ENCODE measurements at regions not wholly inside any gene's neighbourhood (a gene's known extent, or its start where the extent isn't known, plus 50 kb on each side); places are given as distances from the start of the nearest gene placed in this dataset.

DNA sequence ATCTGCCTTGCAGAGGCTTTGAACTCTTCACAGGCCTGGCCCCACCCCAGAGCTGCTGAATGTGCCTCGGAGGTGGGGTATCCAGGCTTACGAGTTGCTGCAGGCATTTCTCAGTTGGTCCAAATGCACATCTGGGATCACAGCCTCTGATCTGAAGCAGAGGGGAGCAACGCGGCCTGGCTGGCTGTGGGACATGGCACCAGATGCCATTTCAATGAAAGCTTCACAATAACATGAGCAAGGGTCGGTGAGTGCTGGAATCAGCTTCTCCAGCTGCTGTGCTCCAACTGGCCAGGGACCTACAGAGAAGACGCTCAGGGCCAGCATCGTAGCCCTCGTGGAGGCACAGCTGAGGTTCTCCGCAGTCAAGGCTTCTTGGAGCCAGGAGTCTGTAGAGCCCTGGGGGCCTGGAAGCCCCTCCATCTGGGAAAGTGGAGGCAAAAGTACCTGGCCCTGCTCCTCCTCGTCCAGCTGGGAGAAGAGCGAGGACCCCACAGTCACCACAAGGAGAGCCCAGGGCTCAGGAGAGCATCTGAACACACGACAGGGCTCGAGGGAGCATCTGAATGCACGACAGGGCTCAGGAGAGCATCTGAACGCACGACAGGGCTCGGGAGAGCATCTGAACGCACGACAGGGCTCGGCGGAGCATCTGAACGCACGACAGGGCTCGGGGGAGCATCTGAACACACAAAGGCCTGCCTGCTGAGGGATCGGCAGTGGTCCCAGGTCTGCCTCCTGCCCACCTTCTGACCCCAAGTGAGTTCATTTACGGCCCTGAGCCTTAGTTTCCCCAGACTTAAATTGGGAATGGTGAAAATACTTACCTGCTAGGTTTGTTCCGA lies 165.2 kb downstream of the DLL1 start:
- DNase-seq (ENCODE audit: low spot score), result peak; percentile 23
- no peak for ATAC-seq

- ATAC-seq, result no peak
- DNase-seq (ENCODE audit: low spot score), result peak; percentile 29
Observed at GRCh38 chr6:170124836-170125235, 166.0 kb downstream of the DLL1 start.

- no peak for ATAC-seq
- DNase-seq (ENCODE audit: low spot score), result peak; percentile 22
Observed at GRCh38 chr6:170124150-170124549, 166.7 kb downstream of the DLL1 start.

DNA sequence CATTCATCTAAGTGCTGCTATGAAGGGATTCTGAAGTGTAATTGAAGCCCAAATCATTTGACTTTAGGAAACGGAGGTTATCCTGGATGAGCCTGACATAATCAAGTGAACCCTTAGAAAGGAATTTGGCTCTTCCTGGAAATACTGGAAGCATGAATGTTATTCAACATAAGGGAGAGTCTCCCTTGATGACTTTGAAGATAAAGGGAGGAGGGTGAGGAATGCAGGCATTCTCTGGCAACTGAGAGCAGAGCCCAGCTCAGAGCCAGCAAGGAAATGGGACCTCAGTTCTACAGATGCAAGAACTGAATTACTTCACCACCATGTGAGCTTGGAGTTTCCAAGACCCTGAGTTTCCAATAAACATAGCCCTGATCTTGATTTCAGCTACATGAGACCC lies 168.2 kb downstream of the DLL1 start:
- ATAC-seq (no peak), DNase-seq (ENCODE audit: low spot score) (no peak)

DNA sequence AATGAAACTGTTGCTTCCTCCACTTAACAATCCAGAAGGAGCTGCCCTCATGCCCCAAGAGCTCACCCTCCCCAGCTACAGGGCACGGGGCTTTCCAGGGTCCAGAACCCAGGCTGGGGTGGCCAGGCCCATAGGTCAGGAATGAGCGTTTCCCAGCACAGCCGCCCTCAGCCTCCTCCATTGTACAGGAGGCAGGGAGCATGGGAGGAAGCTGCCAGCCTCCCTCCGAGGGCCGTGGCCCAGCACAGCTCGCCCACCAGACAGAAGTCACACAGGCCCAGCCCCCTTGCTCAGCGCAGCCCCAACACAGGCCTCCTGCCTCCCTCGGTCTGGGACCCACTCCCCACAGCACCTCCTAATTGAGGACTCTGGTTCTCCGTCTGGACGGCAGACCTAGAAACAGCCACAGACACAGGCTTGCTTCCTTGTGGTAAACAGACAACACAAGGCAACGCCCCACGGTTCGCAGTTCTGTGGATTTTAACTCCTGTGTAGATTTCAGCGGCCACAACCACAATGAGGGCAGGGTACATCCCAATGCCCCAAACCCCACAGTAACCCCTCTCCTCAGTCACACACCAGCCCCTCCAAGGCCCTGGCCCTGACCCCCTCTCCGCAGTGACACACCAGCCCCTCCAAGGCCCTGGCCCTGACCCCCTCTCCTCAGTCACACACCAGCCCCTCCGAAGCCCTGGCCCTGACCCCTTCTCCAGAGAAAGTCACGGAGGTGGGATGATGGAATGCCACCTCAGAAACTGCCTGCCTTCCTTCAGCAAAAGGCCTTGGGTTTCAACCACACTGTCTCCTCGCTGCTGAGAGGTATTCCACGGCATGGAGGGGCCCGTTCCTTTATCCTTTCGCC lies 173.5 kb downstream of the DLL1 start:
- ATAC-seq (no peak), DNase-seq (ENCODE audit: low spot score) (peak; percentile 30)

- no peak for ATAC-seq
- peak; percentile 31 for DNase-seq (ENCODE audit: low spot score)
Observed at GRCh38 chr6:170116636-170117035, 174.2 kb downstream of the DLL1 start.

GRCh38 chr6:170114956-170115855 lies 175.7 kb downstream of the DLL1 start:
- DNase-seq (ENCODE audit: low spot score) (peak; percentile 48), ATAC-seq (peak; percentile 45)

DNA sequence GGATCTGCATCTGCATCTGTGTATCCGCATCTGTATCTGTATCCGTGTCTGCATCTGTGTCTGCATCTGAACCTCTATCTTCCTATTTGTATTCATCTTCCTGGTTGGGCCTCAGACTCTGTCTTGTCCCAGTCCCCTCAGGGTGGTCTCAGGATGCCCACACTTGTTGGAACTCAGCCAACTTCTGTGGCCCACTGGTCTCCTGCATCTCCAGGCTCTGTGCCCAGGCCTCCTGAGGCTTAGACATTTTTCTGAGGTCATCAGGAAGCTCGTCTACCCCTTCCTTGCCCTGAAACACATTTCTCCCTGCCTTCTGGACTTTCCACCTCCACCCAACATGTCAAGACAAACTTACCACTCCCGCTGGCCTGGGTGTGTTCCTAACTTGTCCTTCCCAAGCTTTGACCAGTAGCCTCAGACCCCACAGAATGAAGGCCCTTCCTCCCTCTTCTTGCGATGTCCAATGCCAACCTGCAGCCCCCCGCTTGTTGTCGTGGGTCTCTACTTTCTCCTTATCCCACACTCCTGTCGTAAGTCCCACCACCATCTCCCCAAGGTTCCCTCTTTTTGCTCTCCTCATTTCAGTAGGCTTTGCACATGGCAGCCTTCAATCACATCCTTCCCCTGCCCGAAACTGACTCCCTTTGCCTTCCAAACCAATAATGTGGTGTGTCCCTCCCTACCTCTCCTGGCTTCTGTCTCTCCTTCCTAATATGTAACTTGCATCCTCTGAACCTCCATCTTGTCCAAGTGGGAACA lies 176.5 kb downstream of the DLL1 start:
- DNase-seq (ENCODE audit: low spot score) (peak; percentile 33), ATAC-seq (no peak)

DNA sequence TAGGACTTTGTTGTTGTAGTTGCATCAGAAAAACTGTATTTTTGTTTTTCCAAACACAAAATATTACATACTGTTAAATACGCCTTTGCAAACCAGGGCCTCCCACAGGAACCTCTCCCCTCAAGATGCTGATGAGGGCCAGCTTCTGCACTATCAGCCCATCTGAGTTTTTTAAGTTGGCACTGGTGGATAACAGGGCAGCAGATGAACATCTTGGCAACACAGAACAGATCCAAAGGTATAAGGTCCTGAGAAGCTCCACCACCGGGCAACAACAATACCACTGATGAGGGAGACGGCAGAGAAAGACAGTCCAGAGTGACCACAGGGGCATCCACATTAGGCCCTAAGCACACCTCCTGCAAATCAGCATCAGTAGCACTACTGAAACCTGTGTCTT lies 177.7 kb downstream of the DLL1 start:
- ATAC-seq (no peak), DNase-seq (ENCODE audit: low spot score) (peak; percentile 10)

DNA sequence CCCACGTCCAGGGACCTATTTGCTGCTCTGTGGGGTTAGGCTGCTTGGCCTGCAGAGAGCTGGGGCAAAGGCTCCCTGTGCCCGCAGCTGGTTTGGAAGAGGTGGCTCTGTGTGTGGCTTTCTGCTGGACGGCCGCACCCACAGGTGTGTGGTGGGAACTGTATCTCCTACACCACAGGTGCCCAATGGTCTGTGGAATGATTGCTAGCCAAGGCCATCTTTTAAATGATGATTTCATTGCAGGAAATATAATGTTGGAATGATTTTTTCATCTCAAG lies 178.4 kb downstream of the DLL1 start:
- DNase-seq (ENCODE audit: low spot score) (peak; percentile 26), ATAC-seq (no peak)

DNA sequence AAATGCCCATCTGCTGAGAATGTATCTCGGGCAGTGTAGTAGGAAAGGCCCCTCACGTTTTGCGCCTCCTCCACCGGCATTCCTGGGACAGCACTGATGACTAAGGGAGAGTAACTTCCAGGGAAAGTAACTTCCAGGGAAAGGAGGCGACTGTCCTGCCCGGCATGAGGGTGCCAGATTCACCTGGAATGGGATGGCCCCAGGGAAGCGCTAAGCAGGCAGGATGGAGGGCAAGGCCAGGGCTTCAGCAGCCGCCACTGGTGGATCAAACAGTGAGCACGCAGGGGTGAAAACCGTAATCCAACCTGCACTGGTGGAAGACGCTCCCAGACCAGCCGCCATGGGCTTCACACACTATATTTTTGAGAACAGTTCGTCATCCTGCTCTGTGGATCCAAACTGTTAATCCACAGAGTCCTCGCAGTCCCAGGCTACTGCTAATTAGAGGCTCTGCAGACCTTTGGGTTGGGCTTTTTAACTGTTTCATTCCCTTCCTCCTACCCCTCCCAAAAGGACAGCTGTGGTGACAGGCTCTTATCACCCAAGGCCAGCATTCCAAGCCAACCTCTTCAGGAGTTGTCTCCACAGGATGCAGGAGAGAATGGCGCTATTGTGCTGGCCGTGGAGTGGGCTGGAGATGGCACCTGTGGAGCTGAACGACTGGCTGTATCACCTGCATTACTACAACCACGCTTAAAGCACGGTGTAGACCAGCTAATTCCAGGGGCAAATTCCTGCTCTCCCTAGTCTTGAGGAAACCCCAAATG lies 178.9 kb downstream of the DLL1 start:
- ATAC-seq, result no peak
- DNase-seq (ENCODE audit: low spot score), result peak; percentile 40

- DNase-seq (ENCODE audit: low spot score), result peak; percentile 33
- no peak for ATAC-seq
Observed at GRCh38 chr6:170111141-170111664, 179.7 kb downstream of the DLL1 start.

DNA sequence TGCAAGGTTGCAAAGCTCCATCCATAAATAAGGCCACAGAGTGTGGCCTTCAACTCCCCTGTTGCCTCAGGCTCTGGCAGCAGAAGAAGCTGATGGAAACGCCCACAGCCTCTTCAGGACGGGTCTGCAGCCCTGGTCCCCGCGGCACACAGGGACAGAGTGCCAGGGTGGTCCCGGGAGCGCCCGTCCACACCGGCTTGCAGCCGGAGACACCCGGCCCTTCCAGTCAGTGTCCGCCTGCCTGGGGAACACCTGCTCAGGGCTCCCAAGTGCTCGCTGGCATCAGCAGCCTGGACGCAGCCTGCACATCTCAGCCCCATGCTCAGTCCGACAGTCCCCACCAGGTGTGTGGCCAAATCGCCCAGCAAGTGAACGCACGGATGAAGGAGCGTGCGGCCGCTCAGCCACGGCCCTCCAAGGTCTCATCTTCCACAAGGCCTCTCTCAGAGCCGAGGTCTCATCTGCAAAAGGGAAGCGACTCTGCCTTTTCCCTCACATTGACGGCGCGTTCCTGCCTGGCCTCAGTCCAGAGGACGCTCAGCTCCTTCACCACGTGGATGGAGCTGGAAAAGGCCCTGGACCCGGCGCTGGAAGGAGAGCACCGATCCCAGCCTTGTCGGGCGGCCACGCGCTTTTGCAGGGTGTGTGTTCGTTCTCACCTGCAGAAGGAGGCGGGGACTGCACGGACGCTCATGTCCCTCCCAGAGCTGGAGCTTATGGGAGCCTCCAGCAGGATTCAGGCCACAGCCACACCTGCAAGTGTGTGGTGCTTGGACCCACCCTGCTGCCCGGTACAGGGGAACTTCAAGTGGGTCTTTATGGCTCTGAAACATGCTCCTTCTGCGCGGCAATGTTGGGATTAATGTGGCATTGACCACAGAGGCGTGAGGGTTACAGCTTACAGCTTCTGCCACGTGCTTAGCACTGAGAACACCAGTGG lies 180.4 kb downstream of the DLL1 start:
- DNase-seq (ENCODE audit: low spot score), result peak; percentile 41

GRCh38 chr6:170108890-170109587 lies 181.8 kb downstream of the DLL1 start:
- DNase-seq (ENCODE audit: low spot score), result peak; percentile 29

More for the DNA sequence above, 180.4 kb downstream of the DLL1 start:
- no peak for ATAC-seq

DNA sequence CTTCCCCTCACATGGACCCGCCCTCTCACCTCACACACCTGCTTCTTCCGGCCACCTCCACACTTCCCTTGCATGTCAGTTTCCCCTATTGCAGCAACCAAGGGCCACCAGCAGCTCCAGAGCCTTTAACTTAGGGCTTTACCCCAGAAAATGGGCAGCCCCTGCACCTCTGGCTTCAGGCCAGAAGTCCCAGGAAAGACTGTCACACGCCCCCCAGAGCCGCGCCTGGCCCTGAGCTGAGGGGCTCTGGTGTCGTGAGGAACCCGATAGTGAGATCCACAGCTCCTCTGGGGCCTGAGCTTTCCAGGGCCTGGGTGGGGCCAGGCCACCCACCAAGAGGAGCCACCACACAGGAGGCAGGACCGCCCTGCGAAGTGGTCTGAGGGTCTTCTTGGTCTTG lies 182.4 kb downstream of the DLL1 start:
- DNase-seq (ENCODE audit: low spot score), result peak; percentile 39
- ATAC-seq, result no peak

More at GRCh38 chr6:170108890-170109587, 181.8 kb downstream of the DLL1 start:
- ATAC-seq, result no peak

- DNase-seq (ENCODE audit: low spot score) (peak; percentile 31), ATAC-seq (no peak)
Observed at GRCh38 chr6:170107606-170108222, 183.2 kb downstream of the DLL1 start.

DNA sequence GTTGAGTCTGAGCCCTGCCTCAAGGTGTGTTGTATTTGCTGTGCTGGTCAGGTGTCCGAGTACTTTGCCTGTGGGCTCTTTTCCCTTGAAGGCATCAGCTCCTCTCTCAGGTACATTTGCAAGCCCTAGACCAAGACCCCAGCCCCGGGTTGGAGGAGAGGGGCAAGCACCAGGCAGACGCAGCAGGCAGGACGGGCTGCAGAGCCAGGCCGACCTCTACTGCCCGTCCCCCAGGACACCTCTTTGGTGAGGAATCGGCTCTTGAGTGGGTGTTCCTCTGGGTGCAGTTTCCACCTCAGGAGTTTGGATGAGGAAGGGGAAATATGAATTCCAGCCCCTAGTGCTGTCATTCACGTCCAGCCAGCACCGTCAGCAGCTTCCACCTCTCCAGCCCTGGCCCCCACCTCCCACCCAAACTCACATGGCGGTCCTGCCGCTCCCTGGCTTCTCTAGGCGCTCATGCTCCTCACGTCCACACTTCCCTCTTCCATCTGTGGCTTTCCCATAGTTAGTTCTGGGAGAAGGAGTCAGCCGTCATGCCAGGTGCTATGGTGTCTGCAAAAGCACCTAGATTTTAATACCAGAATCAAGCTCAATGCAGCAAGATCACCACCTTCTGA lies 183.9 kb downstream of the DLL1 start:
- ATAC-seq (no peak), DNase-seq (ENCODE audit: low spot score) (peak; percentile 28)
